Esophagus muscularis mucosa (tissue), 4 donors: ENCODE measurements at regions not wholly inside any gene's neighbourhood (a gene's known extent, or its start where the extent isn't known, plus 50 kb on each side); places are given as distances from the start of the nearest gene placed in this dataset.

Source experiments
- EP300 ChIP-seq: sonication (generic); formaldehyde crosslinking; IDR thresholded peaks from one replicate; pipeline ENCODE4 v1.6.1; 2017; ENCODE audit warnings: antibody characterized with exemption
- POLR2A ChIP-seq: fragments of 450-650 bp; IDR thresholded peaks from one replicate; pipeline ENCODE4 v1.6.1; 2017; ENCODE audit warnings: antibody characterized with exemption, moderate library complexity, mild to moderate bottlenecking, low read depth
- POLR2AphosphoS5 ChIP-seq, 2 donors: sonication (generic); formaldehyde crosslinking; IDR thresholded peaks; one replicate each; pipeline ENCODE4 v1.6.1; 2017; ENCODE audit warnings: antibody characterized with exemption in 2 of 2
- TF ChIP-seq, protein P1 (sequence below), 3 experiments: fragments of 200-600 bp in 2 of 3; fragments of 450-650 bp in 1 of 3; sonication (generic) in 2 of 3; IDR thresholded peaks; one replicate each; pipeline ENCODE4 v1.5.1; 2017 to 2019; ENCODE audit warnings: antibody characterized with exemption in 3 of 3, mild to moderate bottlenecking in 2 of 3, moderate library complexity in 1 of 3

DNA sequence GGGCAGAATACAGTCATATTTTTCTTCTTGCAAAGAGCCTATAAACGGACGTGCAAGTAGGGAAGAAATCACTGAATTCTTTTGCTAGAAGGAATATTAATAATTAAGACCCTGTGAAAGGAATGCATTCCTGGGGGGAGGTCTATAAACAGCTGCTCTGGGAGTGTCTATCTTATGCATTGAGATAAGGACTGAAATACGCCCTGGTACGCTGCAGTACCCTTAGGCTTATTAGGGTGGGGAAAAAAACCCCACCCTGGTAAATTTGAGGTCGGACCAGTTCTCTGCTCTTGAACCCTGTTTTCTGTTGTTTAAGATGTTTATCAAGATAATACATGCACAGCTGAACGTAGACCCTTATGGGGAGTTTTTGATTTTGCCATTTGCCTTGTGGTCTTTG, 100.0 kb upstream of the KBTBD8 start:
- TF ChIP-seq, protein P1, sequence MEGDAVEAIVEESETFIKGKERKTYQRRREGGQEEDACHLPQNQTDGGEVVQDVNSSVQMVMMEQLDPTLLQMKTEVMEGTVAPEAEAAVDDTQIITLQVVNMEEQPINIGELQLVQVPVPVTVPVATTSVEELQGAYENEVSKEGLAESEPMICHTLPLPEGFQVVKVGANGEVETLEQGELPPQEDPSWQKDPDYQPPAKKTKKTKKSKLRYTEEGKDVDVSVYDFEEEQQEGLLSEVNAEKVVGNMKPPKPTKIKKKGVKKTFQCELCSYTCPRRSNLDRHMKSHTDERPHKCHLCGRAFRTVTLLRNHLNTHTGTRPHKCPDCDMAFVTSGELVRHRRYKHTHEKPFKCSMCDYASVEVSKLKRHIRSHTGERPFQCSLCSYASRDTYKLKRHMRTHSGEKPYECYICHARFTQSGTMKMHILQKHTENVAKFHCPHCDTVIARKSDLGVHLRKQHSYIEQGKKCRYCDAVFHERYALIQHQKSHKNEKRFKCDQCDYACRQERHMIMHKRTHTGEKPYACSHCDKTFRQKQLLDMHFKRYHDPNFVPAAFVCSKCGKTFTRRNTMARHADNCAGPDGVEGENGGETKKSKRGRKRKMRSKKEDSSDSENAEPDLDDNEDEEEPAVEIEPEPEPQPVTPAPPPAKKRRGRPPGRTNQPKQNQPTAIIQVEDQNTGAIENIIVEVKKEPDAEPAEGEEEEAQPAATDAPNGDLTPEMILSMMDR (IDR thresholded peaks at IDR 0.05) = no peak
- TF ChIP-seq POLR2A = no peak
- no peak for TF ChIP-seq POLR2AphosphoS5 (IDR thresholded peaks at IDR 0.05)
- no peak for TF ChIP-seq EP300
